ENCODE measurements at regions not wholly inside any gene's neighbourhood (a gene's known extent, or its start where the extent isn't known, plus 50 kb on each side); places are given as distances from the start of the nearest gene placed in this dataset.

DNA sequence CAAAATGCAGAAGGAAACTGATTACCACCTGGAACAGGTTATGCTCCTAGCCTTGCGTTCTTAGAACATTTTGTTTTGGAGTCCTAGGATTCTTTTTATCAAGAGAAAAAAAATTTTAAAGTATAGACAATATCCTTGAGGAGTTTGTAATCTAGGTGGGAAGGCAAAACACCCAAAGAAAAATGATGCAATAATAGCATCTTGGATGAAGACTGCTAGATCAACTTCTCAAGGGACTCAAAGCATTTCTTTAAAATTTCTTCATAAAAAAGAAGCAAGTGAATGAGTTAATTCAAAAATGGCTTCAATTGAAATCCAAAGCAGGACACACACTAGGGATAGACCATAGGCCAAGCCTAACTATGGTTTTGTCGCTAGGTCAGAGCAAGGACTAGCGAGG, 515.8 kb upstream of the ZFHX3 start:
- H3K4me1 ChIP-seq (ENCODE audit: insufficient read depth, low read length): no peaks in the 10 kb centered on the region
- POLR2A ChIA-PET (ENCODE audit: unreplicated experiment): no interaction called here
- no peaks in the 10 kb centered on the region for H3F3A ChIP-seq (ENCODE audit: low read length, unreplicated experiment)
- DNase-seq (no peak), ATAC-seq (no peak)
- H4K20me1 ChIP-seq (ENCODE audit: low read length): no peaks in the 10 kb centered on the region
- H3K9me2 ChIP-seq (replicated peaks; ENCODE audit: low read length): no peaks in the 10 kb centered on the region
- H3K79me2 ChIP-seq (ENCODE audit: low read length): no peaks in the 10 kb centered on the region
- no peaks in the 10 kb centered on the region for H3K36me3 ChIP-seq (ENCODE audit: low read depth, low read length)
- no peak overlapping the region for H3K9ac ChIP-seq (ENCODE audit: low read length)
- peaks cover 44% of the 10 kb centered on the region for H3K27me3 ChIP-seq (ENCODE audit: low read length)
- no peak overlapping the region for H2AFZ ChIP-seq (ENCODE audit: low read length)
- no peak overlapping the region for H3K27ac ChIP-seq (ENCODE audit: low read length)
- H3K4me2 ChIP-seq (ENCODE audit: low read length): no peak overlapping the region
- TF ChIP-seq EZH2phosphoT487 (IDR thresholded peaks at IDR 0.05; ENCODE audit: borderline replicate concordance, low read length): no peak
- TF ChIP-seq, protein P1, sequence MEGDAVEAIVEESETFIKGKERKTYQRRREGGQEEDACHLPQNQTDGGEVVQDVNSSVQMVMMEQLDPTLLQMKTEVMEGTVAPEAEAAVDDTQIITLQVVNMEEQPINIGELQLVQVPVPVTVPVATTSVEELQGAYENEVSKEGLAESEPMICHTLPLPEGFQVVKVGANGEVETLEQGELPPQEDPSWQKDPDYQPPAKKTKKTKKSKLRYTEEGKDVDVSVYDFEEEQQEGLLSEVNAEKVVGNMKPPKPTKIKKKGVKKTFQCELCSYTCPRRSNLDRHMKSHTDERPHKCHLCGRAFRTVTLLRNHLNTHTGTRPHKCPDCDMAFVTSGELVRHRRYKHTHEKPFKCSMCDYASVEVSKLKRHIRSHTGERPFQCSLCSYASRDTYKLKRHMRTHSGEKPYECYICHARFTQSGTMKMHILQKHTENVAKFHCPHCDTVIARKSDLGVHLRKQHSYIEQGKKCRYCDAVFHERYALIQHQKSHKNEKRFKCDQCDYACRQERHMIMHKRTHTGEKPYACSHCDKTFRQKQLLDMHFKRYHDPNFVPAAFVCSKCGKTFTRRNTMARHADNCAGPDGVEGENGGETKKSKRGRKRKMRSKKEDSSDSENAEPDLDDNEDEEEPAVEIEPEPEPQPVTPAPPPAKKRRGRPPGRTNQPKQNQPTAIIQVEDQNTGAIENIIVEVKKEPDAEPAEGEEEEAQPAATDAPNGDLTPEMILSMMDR (conservative IDR thresholded peaks at IDR 0.05; ENCODE audit: low read depth, low read length): no peak
- no peak for TF ChIP-seq EZH2 (IDR thresholded peaks at IDR 0.05; ENCODE audit: low read length, unreplicated experiment)
- BruUV-seq (replicated peaks): no TSS peak
- no peak overlapping the region for H3K4me3 ChIP-seq (ENCODE audit: low read length)
- intact Hi-C loops (cut with micrococcal nuclease): no loop called here
- CTCF ChIA-PET: no interaction called here
- no peaks in the 10 kb centered on the region for H3K9me3 ChIP-seq (ENCODE audit: low read length)

DNA sequence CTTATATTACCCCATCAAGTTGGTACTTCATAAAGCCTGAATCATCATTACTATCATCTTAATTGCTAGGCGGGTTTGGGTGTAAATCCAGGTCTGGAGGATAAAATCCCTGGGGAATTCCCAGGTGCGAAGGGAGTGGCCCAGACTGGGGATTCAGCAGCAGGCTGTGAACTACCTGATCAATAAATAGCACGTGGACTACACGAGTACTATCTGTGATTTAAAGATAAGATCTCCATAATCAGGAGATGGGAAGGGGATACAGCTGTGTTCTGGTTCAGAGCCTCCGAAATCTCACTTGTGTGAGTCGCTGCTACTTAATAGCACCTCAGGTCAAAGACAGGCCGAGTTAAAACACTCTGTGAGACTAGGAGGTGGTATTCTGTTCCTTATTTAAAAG, 512.6 kb upstream of the ZFHX3 start:
- no TSS peak for BruUV-seq (replicated peaks)
- H3K9me3 ChIP-seq (ENCODE audit: low read length): no peaks in the 10 kb centered on the region
- no peak overlapping the region for H3K9ac ChIP-seq (ENCODE audit: low read length)
- H3K4me2 ChIP-seq (ENCODE audit: low read length): no peak overlapping the region
- H3K9me2 ChIP-seq (replicated peaks; ENCODE audit: low read length): no peaks in the 10 kb centered on the region
- H3K4me3 ChIP-seq (ENCODE audit: low read length): no peak overlapping the region
- TF ChIP-seq, protein P1 (conservative IDR thresholded peaks at IDR 0.05; ENCODE audit: low read depth, low read length): no peak
- TF ChIP-seq EZH2 (IDR thresholded peaks at IDR 0.05; ENCODE audit: low read length, unreplicated experiment): no peak
- no peak for TF ChIP-seq EZH2phosphoT487 (IDR thresholded peaks at IDR 0.05; ENCODE audit: borderline replicate concordance, low read length)
- DNase-seq (no peak), ATAC-seq (no peak)
- H4K20me1 ChIP-seq (ENCODE audit: low read length): no peaks in the 10 kb centered on the region
- no peaks in the 10 kb centered on the region for H3F3A ChIP-seq (ENCODE audit: low read length, unreplicated experiment)
- ChIA-PET POLR2A (ENCODE audit: unreplicated experiment) (no interaction called here), CTCF (no interaction called here)
- H3K36me3 ChIP-seq (ENCODE audit: low read depth, low read length): no peaks in the 10 kb centered on the region
- H3K4me1 ChIP-seq (ENCODE audit: insufficient read depth, low read length): no peaks in the 10 kb centered on the region
- H2AFZ ChIP-seq (ENCODE audit: low read length): no peak overlapping the region
- H3K27ac ChIP-seq (ENCODE audit: low read length): no peak overlapping the region
- H3K27me3 ChIP-seq (ENCODE audit: low read length): peaks cover 38% of the 10 kb centered on the region
- intact Hi-C loops (cut with micrococcal nuclease): no loop called here
- H3K79me2 ChIP-seq (ENCODE audit: low read length): no peaks in the 10 kb centered on the region

DNA sequence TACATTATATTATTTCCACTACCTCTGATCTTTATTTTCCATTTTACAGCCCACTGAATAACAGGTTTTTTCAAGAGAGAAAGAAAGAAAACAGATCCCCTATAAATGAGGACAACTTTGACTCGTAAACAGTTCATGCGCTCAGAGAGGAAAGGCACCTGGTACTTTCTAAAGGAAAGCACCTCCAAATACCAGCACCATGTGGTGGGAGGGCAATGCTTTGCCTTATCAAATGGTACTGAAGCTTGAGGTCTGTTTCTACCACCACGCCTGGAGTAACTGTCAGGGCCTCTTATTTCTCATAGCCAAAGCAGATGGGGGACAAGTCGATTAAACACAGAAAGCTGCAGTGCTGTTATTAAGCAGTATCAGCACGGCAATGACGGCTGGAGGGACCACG, 510.3 kb upstream of the ZFHX3 start:
- Histone ChIP-seq H3K4me1 (ENCODE audit: insufficient read depth, low read length) (no peaks in the 10 kb centered on the region), H3K9me3 (ENCODE audit: low read length) (no peaks in the 10 kb centered on the region), H3K9me2 (replicated peaks; ENCODE audit: low read length) (no peaks in the 10 kb centered on the region), H3K79me2 (ENCODE audit: low read length) (no peaks in the 10 kb centered on the region), H3K9ac (ENCODE audit: low read length) (no peak overlapping the region), H3F3A (ENCODE audit: low read length, unreplicated experiment) (no peaks in the 10 kb centered on the region), H3K4me2 (ENCODE audit: low read length) (no peak overlapping the region), H3K27me3 (ENCODE audit: low read length) (peaks cover 55% of the 10 kb centered on the region), H4K20me1 (ENCODE audit: low read length) (no peaks in the 10 kb centered on the region), H2AFZ (ENCODE audit: low read length) (no peak overlapping the region), H3K4me3 (ENCODE audit: low read length) (no peak overlapping the region), H3K36me3 (ENCODE audit: low read depth, low read length) (no peaks in the 10 kb centered on the region), H3K27ac (ENCODE audit: low read length) (no peak overlapping the region)
- CTCF ChIA-PET: no interaction called here
- POLR2A ChIA-PET (ENCODE audit: unreplicated experiment): no interaction called here
- BruUV-seq (replicated peaks): no TSS peak
- intact Hi-C loops (cut with micrococcal nuclease): no loop called here
- no peak for ATAC-seq
- TF ChIP-seq EZH2phosphoT487 (IDR thresholded peaks at IDR 0.05; ENCODE audit: borderline replicate concordance, low read length) (no peak), EZH2 (IDR thresholded peaks at IDR 0.05; ENCODE audit: low read length, unreplicated experiment) (no peak)
- TF ChIP-seq, protein P1 (conservative IDR thresholded peaks at IDR 0.05; ENCODE audit: low read depth, low read length): no peak
- no peak for DNase-seq

All from PC-3 (cell line).